Endothelial cell of umbilical vein (primary cell): ENCODE measurements at regions not wholly inside any gene's neighbourhood (a gene's known extent, or its start where the extent isn't known, plus 50 kb on each side); places are given as distances from the start of the nearest gene placed in this dataset.
"Not testable (repeated sequence)": the region's sequence is repeated elsewhere in the genome, so short reads cannot be mapped to it uniquely, and the experiment has no call there.

ENCODE experiments used
- BruUV-seq: library from RNA; stranded (reverse); fragments of 400-500 nt; replicated peaks from 2 replicates; lab custom pipeline; 2021; lab: Mats Ljungman, UMichigan
- CTCF ChIA-PET: fragments of 300-600, 350-600 bp; sonication (Branson Sonifier 250); formaldehyde crosslinking; loops from one replicate; lab custom pipeline; 2021; ENCODE audit warnings: antibody characterized with exemption, inconsistent platforms; lab: Charles Lee
- POLR2A ChIA-PET: fragments of 300-600, 350-600 bp; sonication (Branson Sonifier 250); formaldehyde crosslinking; loops from one replicate; lab custom pipeline; 2021; ENCODE audit warnings: antibody characterized with exemption, inconsistent platforms; lab: Charles Lee
- DNase-seq: peaks from one replicate; pipeline ENCODE4 v3.0.0-alpha.2; 2011; ENCODE audit warnings: low read depth, low spot score
- FAIRE-seq: peaks from 2 replicates; lab custom pipeline; 2011; peaks lifted over from hg19 to GRCh38; lab: Jason Lieb, UNC
- H2AFZ ChIP-seq: 2 replicates; pipeline ENCODE4 v1.6.0; 2012; ENCODE audit warnings: low read depth, low read length, control low read depth, inconsistent platforms
- H3K27ac ChIP-seq: 2 replicates; pipeline ENCODE4 v1.5.1; 2011; ENCODE audit warnings: low read depth, mild to moderate bottlenecking, control low read depth, low read length, moderate library complexity; ENCODE audit not compliant: insufficient read depth
- H3K27me3 ChIP-seq, 2 experiments: 2 replicates each; pipeline versions ENCODE4 v1.6.0 to v1.6.1; 2011; ENCODE audit warnings: low read length in 2 of 2, mixed read lengths in 1 of 2; ENCODE audit not compliant: control insufficient read depth in 2 of 2, insufficient read depth in 2 of 2
- H3K36me3 ChIP-seq, 2 experiments: 2 replicates in 1 of 2; 3 replicates in 1 of 2; pipeline ENCODE4 v1.5.1; 2011; ENCODE audit warnings: low read length in 2 of 2, mild to moderate bottlenecking in 1 of 2, moderate library complexity in 1 of 2; ENCODE audit not compliant: control insufficient read depth in 2 of 2, insufficient read depth in 2 of 2; ENCODE audit errors: extremely low read depth in 1 of 2
- H3K4me1 ChIP-seq: 3 replicates; pipeline ENCODE4 v1.5.1; 2011; ENCODE audit warnings: mild to moderate bottlenecking, low read length; ENCODE audit not compliant: control insufficient read depth, insufficient read depth; ENCODE audit errors: extremely low read depth
- H3K4me2 ChIP-seq: 2 replicates; pipeline ENCODE4 v1.6.1; 2011; ENCODE audit warnings: low read length, control low read depth, mixed read lengths; ENCODE audit not compliant: insufficient read depth
- H3K4me3 ChIP-seq, 3 experiments: fragments of 200-600 bp in 1 of 3; sonication (generic), shearing (Covaris generic) in 1 of 3; replicated peaks in 1 of 3; 2 replicates each; pipeline ENCODE4 v1.5.1; 2011 to 2016; ENCODE audit warnings: control low read depth in 3 of 3, low read length in 3 of 3, mild to moderate bottlenecking in 2 of 3, inconsistent platforms in 1 of 3, low read depth in 1 of 3, moderate library complexity in 1 of 3; ENCODE audit not compliant: insufficient read depth in 1 of 3
- H3K79me2 ChIP-seq: 2 replicates; pipeline ENCODE4 v1.6.0; 2012; ENCODE audit warnings: low read length, inconsistent platforms; ENCODE audit not compliant: control insufficient read depth, insufficient read depth
- H3K9ac ChIP-seq: replicated peaks from 2 replicates; pipeline ENCODE3; 2011; ENCODE audit warnings: low read length, control low read depth; ENCODE audit not compliant: insufficient read depth; ENCODE audit errors: extremely low read depth
- H3K9me1 ChIP-seq: replicated peaks from 3 replicates; pipeline ENCODE4 v1.6.0; 2011; ENCODE audit warnings: mild to moderate bottlenecking, low read length; ENCODE audit not compliant: control insufficient read depth, insufficient read depth; ENCODE audit errors: extremely low read depth
- H3K9me3 ChIP-seq: replicated peaks from 2 replicates; pipeline ENCODE4 v1.5.1; 2012; ENCODE audit warnings: low read length, inconsistent platforms; ENCODE audit not compliant: control insufficient read depth, insufficient read depth
- H4K20me1 ChIP-seq: replicated peaks from 2 replicates; pipeline ENCODE3; 2011; ENCODE audit warnings: mild to moderate bottlenecking, low read length; ENCODE audit not compliant: control insufficient read depth, insufficient read depth; ENCODE audit errors: extremely low read depth
- EZH2 ChIP-seq: IDR thresholded peaks from 2 replicates; pipeline ENCODE4 v1.6.1; 2012; ENCODE audit warnings: borderline replicate concordance, low read depth, mild to moderate bottlenecking, moderate library complexity, low read length, inconsistent platforms; ENCODE audit not compliant: severe bottlenecking
- FOS ChIP-seq: IDR thresholded peaks from 2 replicates; pipeline ENCODE4 v1.6.1; 2011; ENCODE audit warnings: mild to moderate bottlenecking, low read length, moderate library complexity, borderline replicate concordance; ENCODE audit not compliant: insufficient read depth
- GATA2 ChIP-seq: IDR thresholded peaks from 2 replicates; pipeline ENCODE4 v1.7.0; 2011; ENCODE audit warnings: low read depth, mild to moderate bottlenecking, moderate library complexity, mixed read lengths, low read length; ENCODE audit not compliant: insufficient read length, insufficient read depth
- JUN ChIP-seq: IDR thresholded peaks from 2 replicates; pipeline ENCODE4 v1.6.1; 2011; ENCODE audit warnings: borderline replicate concordance, low read depth; ENCODE audit not compliant: insufficient read length, insufficient read depth
- MAX ChIP-seq: IDR thresholded peaks from 2 replicates; pipeline ENCODE4 v1.6.1; 2011; ENCODE audit not compliant: insufficient read depth, insufficient read length
- MYC ChIP-seq: IDR thresholded peaks from one replicate; pipeline ENCODE4 v1.6.1; 2011; ENCODE audit warnings: mild to moderate bottlenecking, low read depth, low read length
- POLR2A ChIP-seq: IDR thresholded peaks from 2 replicates; pipeline ENCODE4 v1.6.1; 2012; ENCODE audit warnings: low read depth, mild to moderate bottlenecking, control low read depth, low read length
- POLR2AphosphoS5 ChIP-seq: IDR thresholded peaks from 2 replicates; pipeline ENCODE4 v1.6.1; 2012; ENCODE audit warnings: low read depth, mild to moderate bottlenecking, control low read depth, low read length, moderate library complexity; ENCODE audit not compliant: insufficient read depth
- dilution Hi-C: fragments of 300-500 bp; cut with MboI; formaldehyde crosslinking; loops from one replicate; pipeline ENCODE4 v1.15.0; 2019; ENCODE audit warnings: low sequenced_read_pairs; ENCODE audit not compliant: extremely low pct_ligation_motif_present
- intact Hi-C: fragments of 100-400 bp; cut with micrococcal nuclease; formaldehyde crosslinking; loops from one replicate; pipeline ENCODE4 v1.10.0; 2022
- TF ChIP-seq, protein P1 (sequence below), 2 donors: IDR thresholded peaks; 1 replicate in 1 of 2; 2 replicates in 1 of 2; pipeline ENCODE4 v1.5.1; 2011; ENCODE audit warnings: low read length in 2 of 2, mild to moderate bottlenecking in 2 of 2, moderate library complexity in 2 of 2, control low read depth in 1 of 2, inconsistent platforms in 1 of 2, low read depth in 1 of 2; ENCODE audit not compliant: insufficient read depth in 1 of 2; ENCODE audit errors: extremely low read depth in 1 of 2

GRCh38 chr3:125767641-125768040, 172.3 kb upstream of the OSBPL11 start:
- peaks cover 0 to 4% of the 10 kb centered on the region in 2 experiments for H3K27me3 ChIP-seq
- no peak overlapping the region for H3K4me2 ChIP-seq
- POLR2A ChIA-PET = no interaction called here
- H3K4me1 ChIP-seq = no peaks in the 10 kb centered on the region
- CTCF ChIA-PET = no interaction called here
- intact Hi-C loops = loop anchor here (5.0 kb wide), 1 partner anchor 150 kb away; no protein-coding TSS in a partner anchor
- dilution Hi-C loops = no loop called here
- no TSS peak for BruUV-seq
- no peak overlapping the region for H3K4me3 ChIP-seq
- DNase-seq (no peak), FAIRE-seq (no peak)
- no peak overlapping the region for H3K9ac ChIP-seq
- TF ChIP-seq FOS (no peak), GATA2 (no peak), POLR2AphosphoS5 (no peak), MAX (no peak), EZH2 (no peak), MYC (no peak), JUN (no peak), POLR2A (no peak)
- TF ChIP-seq, protein P1, sequence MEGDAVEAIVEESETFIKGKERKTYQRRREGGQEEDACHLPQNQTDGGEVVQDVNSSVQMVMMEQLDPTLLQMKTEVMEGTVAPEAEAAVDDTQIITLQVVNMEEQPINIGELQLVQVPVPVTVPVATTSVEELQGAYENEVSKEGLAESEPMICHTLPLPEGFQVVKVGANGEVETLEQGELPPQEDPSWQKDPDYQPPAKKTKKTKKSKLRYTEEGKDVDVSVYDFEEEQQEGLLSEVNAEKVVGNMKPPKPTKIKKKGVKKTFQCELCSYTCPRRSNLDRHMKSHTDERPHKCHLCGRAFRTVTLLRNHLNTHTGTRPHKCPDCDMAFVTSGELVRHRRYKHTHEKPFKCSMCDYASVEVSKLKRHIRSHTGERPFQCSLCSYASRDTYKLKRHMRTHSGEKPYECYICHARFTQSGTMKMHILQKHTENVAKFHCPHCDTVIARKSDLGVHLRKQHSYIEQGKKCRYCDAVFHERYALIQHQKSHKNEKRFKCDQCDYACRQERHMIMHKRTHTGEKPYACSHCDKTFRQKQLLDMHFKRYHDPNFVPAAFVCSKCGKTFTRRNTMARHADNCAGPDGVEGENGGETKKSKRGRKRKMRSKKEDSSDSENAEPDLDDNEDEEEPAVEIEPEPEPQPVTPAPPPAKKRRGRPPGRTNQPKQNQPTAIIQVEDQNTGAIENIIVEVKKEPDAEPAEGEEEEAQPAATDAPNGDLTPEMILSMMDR (IDR thresholded peaks at IDR 0.05; ENCODE audit: extremely low read depth in 1 of 2, insufficient read depth in 1 of 2, low read depth in 1 of 2, low read length in 2 of 2) = no peak
- H3K9me3 ChIP-seq = no peaks in the 10 kb centered on the region
- H2AFZ ChIP-seq = no peak overlapping the region
- no peak overlapping the region for H3K27ac ChIP-seq
- no peaks in the 10 kb centered on the region for H3K36me3 ChIP-seq
- no peaks in the 10 kb centered on the region for H3K9me1 ChIP-seq
- H4K20me1 ChIP-seq = no peaks in the 10 kb centered on the region
- no peaks in the 10 kb centered on the region for H3K79me2 ChIP-seq

DNA sequence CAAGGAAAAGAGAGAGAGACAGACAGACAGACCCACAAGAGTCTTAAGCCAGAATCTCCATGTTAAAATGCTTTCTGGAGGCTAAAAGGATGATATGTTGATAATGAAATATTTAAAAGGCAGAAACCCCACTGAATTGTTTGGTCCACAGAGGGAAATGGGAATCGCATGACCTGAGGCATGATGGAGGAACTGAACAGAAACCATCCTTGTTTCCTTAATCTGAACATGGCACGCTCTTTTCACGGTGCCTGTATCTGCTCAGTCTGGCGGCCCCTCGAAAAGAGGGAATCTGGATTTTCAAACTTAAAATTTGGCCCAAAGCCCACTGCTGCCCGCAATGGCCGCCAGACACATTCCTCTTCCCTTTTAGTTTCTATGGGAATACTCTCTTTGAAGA, 173.5 kb upstream of the OSBPL11 start:
- H3K79me2 ChIP-seq, H3K4me3 ChIP-seq, H3K9me1 ChIP-seq, H2AFZ ChIP-seq, DNase-seq, FAIRE-seq, H3K4me1 ChIP-seq, H3K36me3 ChIP-seq, CTCF ChIA-PET, POLR2A ChIA-PET, H4K20me1 ChIP-seq, H3K4me2 ChIP-seq, BruUV-seq, H3K9ac ChIP-seq, H3K27ac ChIP-seq, H3K27me3 ChIP-seq, dilution Hi-C loops, H3K9me3 ChIP-seq: not testable (repeated sequence)
- intact Hi-C loops = loop anchor here (5.0 kb wide), 1 partner anchor 148 kb away; no protein-coding TSS in a partner anchor

DNA sequence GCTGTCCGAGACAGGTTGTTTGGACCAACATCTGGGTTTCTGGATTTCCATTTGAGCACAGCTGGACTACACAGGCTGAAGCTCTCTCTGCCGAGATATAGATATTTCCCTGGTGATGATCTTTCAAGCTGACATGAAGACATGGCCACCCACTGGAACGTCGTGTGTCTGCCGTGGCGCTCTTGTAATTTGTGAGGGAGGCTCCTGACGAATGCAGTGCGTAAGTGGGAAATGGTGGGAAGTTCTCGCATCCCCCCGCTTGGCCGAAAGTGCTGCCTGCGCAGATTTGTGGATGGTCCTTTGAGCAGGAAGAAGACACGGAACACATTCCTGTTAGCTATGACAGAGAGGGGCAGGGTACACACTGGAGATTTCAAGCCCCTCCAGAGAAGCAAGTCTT, 176.2 kb upstream of the OSBPL11 start:
- H2AFZ ChIP-seq, H3K4me1 ChIP-seq, intact Hi-C loops, CTCF ChIA-PET, H3K36me3 ChIP-seq, H3K9ac ChIP-seq, H4K20me1 ChIP-seq, BruUV-seq, H3K79me2 ChIP-seq, POLR2A ChIA-PET, H3K27me3 ChIP-seq, H3K9me3 ChIP-seq, H3K27ac ChIP-seq, DNase-seq, H3K9me1 ChIP-seq, dilution Hi-C loops, FAIRE-seq, H3K4me3 ChIP-seq, H3K4me2 ChIP-seq: not testable (repeated sequence)
